Endodermal cell (in vitro differentiated cells): ENCODE measurements at regions not wholly inside any gene's neighbourhood (a gene's known extent, or its start where the extent isn't known, plus 50 kb on each side); places are given as distances from the start of the nearest gene placed in this dataset.

Source experiments
- DNase-seq: peaks from one replicate; pipeline ENCODE4 v3.0.0-alpha.2; 2017
- H3K27ac ChIP-seq: 2 replicates; pipeline ENCODE4 v1.5.1; 2013; ENCODE audit warnings: mild to moderate bottlenecking, low read depth, low read length, moderate library complexity
- H3K27me3 ChIP-seq: 2 replicates; pipeline ENCODE4 v1.6.1; 2013; ENCODE audit warnings: mild to moderate bottlenecking, low read length, moderate library complexity; ENCODE audit not compliant: insufficient read depth, control insufficient read depth, poor library complexity, severe bottlenecking
- H3K36me3 ChIP-seq: 2 replicates; pipeline ENCODE4 v1.7.0; 2013; ENCODE audit warnings: mild to moderate bottlenecking, low read length, moderate library complexity; ENCODE audit not compliant: control insufficient read depth, insufficient read depth
- H3K4me1 ChIP-seq: one replicate; pipeline ENCODE4 v1.7.0; 2013; ENCODE audit warnings: low read length; ENCODE audit not compliant: control insufficient read depth, insufficient read depth
- H3K4me3 ChIP-seq: 2 replicates; pipeline ENCODE4 v1.5.1; 2013; ENCODE audit warnings: mild to moderate bottlenecking, low read length, moderate library complexity
- H3K9ac ChIP-seq: 2 replicates; pipeline ENCODE4 v1.6.1; 2013; ENCODE audit warnings: mild to moderate bottlenecking, low read length, moderate library complexity; ENCODE audit not compliant: poor library complexity, severe bottlenecking; ENCODE audit errors: extremely low read depth
- H3K9me3 ChIP-seq: 2 replicates; pipeline ENCODE4 v1.6.1; 2013; ENCODE audit warnings: mild to moderate bottlenecking, low read length, moderate library complexity; ENCODE audit not compliant: control insufficient read depth
- H3K27ac Mint-ChIP-seq: 2 replicates; pipeline ENCODE4 v1.8.0; 2020; ENCODE audit warnings: mixed read lengths
- H3K27me3 Mint-ChIP-seq: 2 replicates; pipeline ENCODE4 v1.8.0; 2021; ENCODE audit warnings: mild to moderate bottlenecking, mixed read lengths; ENCODE audit not compliant: insufficient read depth
- H3K36me3 Mint-ChIP-seq: 2 replicates; pipeline ENCODE4 v1.8.0; 2020; ENCODE audit warnings: low read depth, mixed read lengths
- H3K4me1 Mint-ChIP-seq: 2 replicates; pipeline ENCODE4 v1.8.0; 2020; ENCODE audit warnings: mixed read lengths
- H3K4me3 Mint-ChIP-seq: 2 replicates; pipeline ENCODE4 v1.8.0; 2020; ENCODE audit warnings: mild to moderate bottlenecking, moderate library complexity, mixed read lengths
- H3K9me3 Mint-ChIP-seq: 2 replicates; pipeline ENCODE4 v1.8.0; 2020; ENCODE audit warnings: mild to moderate bottlenecking, mixed read lengths
- WGBS, 2 experiments: methylation state at CpG; one replicate each; pipeline versions ENCODE4 v1.1.5 to v1.1.7; 2013; ENCODE audit warnings: missing lambda C conversion rate in 2 of 2, mixed read lengths in 1 of 2; ENCODE audit not compliant: insufficient coverage in 1 of 2, insufficient read length in 1 of 2; 5-methylcytosine and 5-hydroxymethylcytosine counted together
- TF ChIP-seq, protein P1 (sequence below): fragments of 200-600 bp; sonication (generic); conservative IDR thresholded peaks from 2 replicates; pipeline ENCODE4 v1.5.0; 2021; ENCODE audit warnings: antibody characterized with exemption, mild to moderate bottlenecking

- Mint-ChIP-seq H3K27me3 (no peaks in the 10 kb centered on the region), H3K4me1 (no peaks in the 10 kb centered on the region), H3K9me3 (peaks cover 12% of the 10 kb centered on the region), H3K27ac (no peak overlapping the region), H3K36me3 (no peaks in the 10 kb centered on the region), H3K4me3 (no peak overlapping the region)
- no peak for DNase-seq
- Histone ChIP-seq H3K9me3 (peaks cover 13% of the 10 kb centered on the region), H3K4me3 (no peak overlapping the region), H3K4me1 (no peaks in the 10 kb centered on the region), H3K36me3 (no peaks in the 10 kb centered on the region), H3K9ac (no peak overlapping the region), H3K27me3 (no peaks in the 10 kb centered on the region), H3K27ac (no peak overlapping the region)
- WGBS, 2 experiments = 92% methylated on average over 1 of the region's 1 CpG; no CpG with 5 or more reads in 1 of the 2 experiments
- TF ChIP-seq, protein P1, sequence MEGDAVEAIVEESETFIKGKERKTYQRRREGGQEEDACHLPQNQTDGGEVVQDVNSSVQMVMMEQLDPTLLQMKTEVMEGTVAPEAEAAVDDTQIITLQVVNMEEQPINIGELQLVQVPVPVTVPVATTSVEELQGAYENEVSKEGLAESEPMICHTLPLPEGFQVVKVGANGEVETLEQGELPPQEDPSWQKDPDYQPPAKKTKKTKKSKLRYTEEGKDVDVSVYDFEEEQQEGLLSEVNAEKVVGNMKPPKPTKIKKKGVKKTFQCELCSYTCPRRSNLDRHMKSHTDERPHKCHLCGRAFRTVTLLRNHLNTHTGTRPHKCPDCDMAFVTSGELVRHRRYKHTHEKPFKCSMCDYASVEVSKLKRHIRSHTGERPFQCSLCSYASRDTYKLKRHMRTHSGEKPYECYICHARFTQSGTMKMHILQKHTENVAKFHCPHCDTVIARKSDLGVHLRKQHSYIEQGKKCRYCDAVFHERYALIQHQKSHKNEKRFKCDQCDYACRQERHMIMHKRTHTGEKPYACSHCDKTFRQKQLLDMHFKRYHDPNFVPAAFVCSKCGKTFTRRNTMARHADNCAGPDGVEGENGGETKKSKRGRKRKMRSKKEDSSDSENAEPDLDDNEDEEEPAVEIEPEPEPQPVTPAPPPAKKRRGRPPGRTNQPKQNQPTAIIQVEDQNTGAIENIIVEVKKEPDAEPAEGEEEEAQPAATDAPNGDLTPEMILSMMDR = no peak
Observed at GRCh38 chr4:165737309-165737972, 135.6 kb upstream of the TLL1 start.

- H3K36me3 Mint-ChIP-seq = no peaks in the 10 kb centered on the region
- no peak overlapping the region for H3K27ac ChIP-seq
- peaks cover 13% of the 10 kb centered on the region for H3K9me3 ChIP-seq
- H3K4me3 ChIP-seq = peak overlapping the region; percentile 17
- no peaks in the 10 kb centered on the region for H3K27me3 Mint-ChIP-seq
- no peaks in the 10 kb centered on the region for H3K4me1 Mint-ChIP-seq
- TF ChIP-seq, protein P1 = no peak
- no peak for DNase-seq
- peaks cover 12% of the 10 kb centered on the region for H3K9me3 Mint-ChIP-seq
- no peak overlapping the region for H3K9ac ChIP-seq
- H3K27ac Mint-ChIP-seq = no peak overlapping the region
- no peaks in the 10 kb centered on the region for H3K27me3 ChIP-seq
- WGBS, 2 experiments = 95% methylated on average over 1 of the region's 1 CpG; no CpG with 5 or more reads in 1 of the 2 experiments
- no peaks in the 10 kb centered on the region for H3K36me3 ChIP-seq
- no peaks in the 10 kb centered on the region for H3K4me1 ChIP-seq
- no peak overlapping the region for H3K4me3 Mint-ChIP-seq
Observed at GRCh38 chr4:165738571-165738970, 134.5 kb upstream of the TLL1 start.

DNA sequence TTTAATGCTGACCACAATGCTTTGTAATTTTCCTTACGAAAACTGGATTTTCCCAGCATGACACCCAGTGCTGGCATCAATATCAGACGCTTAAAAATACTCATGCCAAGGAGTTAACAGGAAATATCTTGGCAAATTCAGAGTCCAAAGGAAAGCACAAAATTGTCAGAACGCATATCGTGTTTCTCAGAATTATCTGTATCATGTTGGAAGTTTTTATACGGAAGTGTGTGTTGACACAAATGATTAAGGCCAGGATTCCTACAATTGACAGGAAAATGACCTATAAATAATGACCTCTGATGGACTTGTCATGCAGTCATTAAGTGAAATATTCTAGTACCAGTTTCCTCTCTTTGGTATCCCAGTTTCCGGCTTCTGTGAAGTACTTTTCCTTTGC, 132.1 kb upstream of the TLL1 start:
- H3K4me3 ChIP-seq = no peak overlapping the region
- H3K4me1 ChIP-seq = no peaks in the 10 kb centered on the region
- H3K27ac ChIP-seq = no peak overlapping the region
- no peaks in the 10 kb centered on the region for H3K27me3 ChIP-seq
- H3K36me3 ChIP-seq = no peaks in the 10 kb centered on the region
- Mint-ChIP-seq H3K4me3 (no peak overlapping the region), H3K36me3 (no peaks in the 10 kb centered on the region), H3K4me1 (no peaks in the 10 kb centered on the region), H3K27ac (no peak overlapping the region), H3K9me3 (peaks cover 12% of the 10 kb centered on the region), H3K27me3 (no peaks in the 10 kb centered on the region)
- DNase-seq = no peak
- TF ChIP-seq, protein P1 = no peak
- no peak overlapping the region for H3K9ac ChIP-seq
- WGBS, 2 experiments = 93 to 97% methylated on average over 5 to 6 of the region's 6 CpGs
- H3K9me3 ChIP-seq = peaks cover 13% of the 10 kb centered on the region
